NCI-H128 (cell line): ENCODE measurements at regions not wholly inside any gene's neighbourhood (a gene's known extent, or its start where the extent isn't known, plus 50 kb on each side); places are given as distances from the start of the nearest gene placed in this dataset.

ENCODE experiments used
- DNase-seq: peaks from one replicate; lab custom pipeline; 2025; ENCODE audit not compliant: unreplicated experiment; lab: John Stamatoyannopoulos, UW

- no peak for DNase-seq
Observed at GRCh38 chr17:71107136-71107535, 937.8 kb downstream of the KCNJ2 start.

- no peak for DNase-seq
Observed at GRCh38 chr17:71109697-71110096, 940.4 kb downstream of the KCNJ2 start.

- no peak for DNase-seq
Observed at GRCh38 chr17:71110326-71110725, 941.0 kb downstream of the KCNJ2 start.

GRCh38 chr17:71111460-71111859, 942.1 kb downstream of the KCNJ2 start:
- no peak for DNase-seq

- DNase-seq = no peak
Observed at GRCh38 chr17:71111934-71112333, 942.6 kb downstream of the KCNJ2 start.

- DNase-seq = no peak
Observed at GRCh38 chr17:71113347-71113746, 944.0 kb downstream of the KCNJ2 start.

GRCh38 chr17:71114911-71115668, 945.8 kb downstream of the KCNJ2 start:
- no peak for DNase-seq

GRCh38 chr17:71115669-71115972, 946.3 kb downstream of the KCNJ2 start:
- DNase-seq = no peak

GRCh38 chr17:71117466-71117865, 948.1 kb downstream of the KCNJ2 start:
- DNase-seq = no peak

- DNase-seq = no peak
Observed at GRCh38 chr17:71118039-71118438, 948.7 kb downstream of the KCNJ2 start.

- DNase-seq = no peak
Observed at GRCh38 chr17:71127416-71127815, 958.1 kb downstream of the KCNJ2 start.

GRCh38 chr17:71142333-71142732, 973.0 kb downstream of the KCNJ2 start:
- no peak for DNase-seq

- no peak for DNase-seq
Observed at GRCh38 chr17:71145486-71145885, 975.3 kb upstream of the SOX9 start.

- DNase-seq = no peak
Observed at GRCh38 chr17:71147906-71148305, 972.9 kb upstream of the SOX9 start.

GRCh38 chr17:71149607-71150006, 971.2 kb upstream of the SOX9 start:
- no peak for DNase-seq

GRCh38 chr17:71157297-71157696, 963.5 kb upstream of the SOX9 start:
- DNase-seq = no peak

GRCh38 chr17:71158437-71158836, 962.4 kb upstream of the SOX9 start:
- DNase-seq = no peak

GRCh38 chr17:71163121-71163812, 957.6 kb upstream of the SOX9 start:
- peak; percentile 25 for DNase-seq

GRCh38 chr17:71163813-71164122, 957.1 kb upstream of the SOX9 start:
- DNase-seq = no peak

GRCh38 chr17:71164561-71164960, 956.3 kb upstream of the SOX9 start:
- no peak for DNase-seq

GRCh38 chr17:71166311-71166710, 954.5 kb upstream of the SOX9 start:
- no peak for DNase-seq

GRCh38 chr17:71168053-71168741, 952.6 kb upstream of the SOX9 start:
- DNase-seq = no peak
